NCI-H69 (cell line): ENCODE measurements at regions not wholly inside any gene's neighbourhood (a gene's known extent, or its start where the extent isn't known, plus 50 kb on each side); places are given as distances from the start of the nearest gene placed in this dataset.

ENCODE experiments used
- DNase-seq: peaks from one replicate; lab custom pipeline; 2025; lab: John Stamatoyannopoulos, UW

- DNase-seq, result no peak
Measured at GRCh38 chr14:32022938-32023466, 54.1 kb upstream of the ARHGAP5 start.

GRCh38 chr14:32023540-32023939 lies 53.6 kb upstream of the ARHGAP5 start:
- DNase-seq, result no peak

- no peak for DNase-seq
Measured at GRCh38 chr14:32027255-32027939, 49.7 kb upstream of the ARHGAP5 start.
